Mesenteric fat pad (tissue), 1 donor: ENCODE measurements at regions not wholly inside any gene's neighbourhood (a gene's known extent, or its start where the extent isn't known, plus 50 kb on each side); places are given as distances from the start of the nearest gene placed in this dataset.

Experiments
- DNase-seq: peaks from one replicate; pipeline ENCODE4 v3.0.0-alpha.2; 2020; ENCODE audit warnings: low spot score
- donor health status: DM: yes; HTN: yes; CAD: no.

GRCh38 chr2:71824436-71824835 lies 323.2 kb downstream of the CYP26B1 start:
- no peak for DNase-seq

GRCh38 chr2:71823526-71823925 lies 324.1 kb downstream of the CYP26B1 start:
- DNase-seq, result no peak

GRCh38 chr2:71822463-71822862 lies 325.2 kb downstream of the CYP26B1 start:
- DNase-seq, result no peak

GRCh38 chr2:71821856-71822255 lies 325.8 kb downstream of the CYP26B1 start:
- no peak for DNase-seq

GRCh38 chr2:71816815-71817214 lies 330.8 kb downstream of the CYP26B1 start:
- no peak for DNase-seq

- no peak for DNase-seq
Observed at GRCh38 chr2:71815701-71816474, 331.8 kb downstream of the CYP26B1 start.

- no peak for DNase-seq
Observed at GRCh38 chr2:71814885-71815284, 332.8 kb downstream of the CYP26B1 start.

GRCh38 chr2:71813807-71814470 lies 333.7 kb downstream of the CYP26B1 start:
- no peak for DNase-seq

- no peak for DNase-seq
Observed at GRCh38 chr2:71813315-71813714, 334.3 kb downstream of the CYP26B1 start.

GRCh38 chr2:71812736-71813135 lies 334.9 kb downstream of the CYP26B1 start:
- DNase-seq, result no peak

GRCh38 chr2:71811726-71812125 lies 335.9 kb downstream of the CYP26B1 start:
- DNase-seq, result no peak

GRCh38 chr2:71811157-71811556 lies 336.5 kb downstream of the CYP26B1 start:
- DNase-seq, result no peak

GRCh38 chr2:71807581-71808451 lies 339.8 kb downstream of the CYP26B1 start:
- peak; percentile 83 for DNase-seq

- peak; percentile 35 for DNase-seq
Observed at GRCh38 chr2:71806432-71806831, 341.2 kb downstream of the CYP26B1 start.

GRCh38 chr2:71804281-71804751 lies 343.3 kb downstream of the CYP26B1 start:
- no peak for DNase-seq

- no peak for DNase-seq
Observed at GRCh38 chr2:71803398-71803797, 344.3 kb downstream of the CYP26B1 start.

- DNase-seq, result peak; percentile 37
Observed at GRCh38 chr2:71802556-71802955, 345.1 kb downstream of the CYP26B1 start.

- DNase-seq, result peak; percentile 92
Observed at GRCh38 chr2:71801969-71802368, 345.7 kb downstream of the CYP26B1 start.

GRCh38 chr2:71801556-71801955 lies 346.1 kb downstream of the CYP26B1 start:
- DNase-seq, result no peak

- no peak for DNase-seq
Observed at GRCh38 chr2:71800851-71801250, 346.8 kb downstream of the CYP26B1 start.

- DNase-seq, result peak; percentile 75
Observed at GRCh38 chr2:71800106-71800809, 346.9 kb downstream of the DYSF start.
